ENCODE measurements at regions not wholly inside any gene's neighbourhood (a gene's known extent, or its start where the extent isn't known, plus 50 kb on each side); places are given as distances from the start of the nearest gene placed in this dataset.

DNA sequence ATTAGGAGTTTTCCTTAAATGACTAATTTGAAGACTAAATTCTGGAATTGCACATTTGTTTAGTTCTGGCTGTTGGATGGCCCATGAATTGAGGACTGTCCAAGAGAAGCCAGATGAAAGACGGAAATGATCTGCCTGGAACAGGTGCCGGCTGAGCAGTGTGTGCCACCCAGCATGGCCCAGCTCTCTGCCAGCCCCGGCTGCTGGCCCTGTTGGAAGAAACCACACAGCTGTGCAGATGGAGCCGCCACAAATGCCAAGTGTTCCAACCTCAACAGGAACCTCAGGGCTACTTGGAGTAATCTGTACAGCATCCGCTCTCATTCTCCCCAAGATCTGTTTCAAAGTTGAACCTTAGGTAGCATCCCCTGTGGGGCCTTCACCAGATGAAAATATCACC, 67.0 kb upstream of the STARD13 start:
- TF ChIP-seq, protein P1, sequence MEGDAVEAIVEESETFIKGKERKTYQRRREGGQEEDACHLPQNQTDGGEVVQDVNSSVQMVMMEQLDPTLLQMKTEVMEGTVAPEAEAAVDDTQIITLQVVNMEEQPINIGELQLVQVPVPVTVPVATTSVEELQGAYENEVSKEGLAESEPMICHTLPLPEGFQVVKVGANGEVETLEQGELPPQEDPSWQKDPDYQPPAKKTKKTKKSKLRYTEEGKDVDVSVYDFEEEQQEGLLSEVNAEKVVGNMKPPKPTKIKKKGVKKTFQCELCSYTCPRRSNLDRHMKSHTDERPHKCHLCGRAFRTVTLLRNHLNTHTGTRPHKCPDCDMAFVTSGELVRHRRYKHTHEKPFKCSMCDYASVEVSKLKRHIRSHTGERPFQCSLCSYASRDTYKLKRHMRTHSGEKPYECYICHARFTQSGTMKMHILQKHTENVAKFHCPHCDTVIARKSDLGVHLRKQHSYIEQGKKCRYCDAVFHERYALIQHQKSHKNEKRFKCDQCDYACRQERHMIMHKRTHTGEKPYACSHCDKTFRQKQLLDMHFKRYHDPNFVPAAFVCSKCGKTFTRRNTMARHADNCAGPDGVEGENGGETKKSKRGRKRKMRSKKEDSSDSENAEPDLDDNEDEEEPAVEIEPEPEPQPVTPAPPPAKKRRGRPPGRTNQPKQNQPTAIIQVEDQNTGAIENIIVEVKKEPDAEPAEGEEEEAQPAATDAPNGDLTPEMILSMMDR (IDR thresholded peaks at IDR 0.05; ENCODE audit: insufficient read depth, low read depth, low read length): no peak
- no peak for TF ChIP-seq EZH2 (IDR thresholded peaks at IDR 0.05; ENCODE audit: insufficient read depth, low read length)
